ENCODE measurements at regions not wholly inside any gene's neighbourhood (a gene's known extent, or its start where the extent isn't known, plus 50 kb on each side); places are given as distances from the start of the nearest gene placed in this dataset.

- TF ChIP-seq EZH2phosphoT487 (IDR thresholded peaks at IDR 0.05; ENCODE audit: borderline replicate concordance, low read depth, low read length) (no peak), CTCF (conservative IDR thresholded peaks at IDR 0.05; ENCODE audit: low read length) (no peak)
These were observed 332.6 kb downstream of the AEBP2 start for GRCh38 chr12:19771858-19772257.
